ENCODE measurements at regions not wholly inside any gene's neighbourhood (a gene's known extent, or its start where the extent isn't known, plus 50 kb on each side); places are given as distances from the start of the nearest gene placed in this dataset.
A peak's percentile ranks its signal among the peaks of the same experiment; 100 is the strongest.

DNA sequence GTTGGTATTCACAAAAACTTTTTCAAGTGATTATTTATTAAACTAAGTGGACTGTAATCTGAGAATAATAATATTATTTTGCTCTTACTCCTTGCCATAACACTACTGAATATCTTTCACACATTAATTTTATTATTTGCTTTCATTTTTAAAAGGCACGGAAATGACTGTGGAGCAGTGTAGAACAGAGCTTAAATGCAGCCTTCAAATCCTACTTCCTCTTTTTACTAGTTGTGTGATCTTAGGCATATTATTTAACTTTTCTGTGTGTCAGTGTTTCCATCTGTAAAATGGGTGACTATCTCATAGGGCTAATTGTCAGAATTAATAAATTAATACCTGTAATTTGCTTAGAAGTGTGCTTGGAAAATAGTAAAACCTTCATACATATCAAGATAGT lies 55.5 kb upstream of the SLC8A1 start:
- DNase-seq (ENCODE audit: low read depth in 1 of 2, low spot score in 1 of 2): no peak
- TF ChIP-seq, protein P1, sequence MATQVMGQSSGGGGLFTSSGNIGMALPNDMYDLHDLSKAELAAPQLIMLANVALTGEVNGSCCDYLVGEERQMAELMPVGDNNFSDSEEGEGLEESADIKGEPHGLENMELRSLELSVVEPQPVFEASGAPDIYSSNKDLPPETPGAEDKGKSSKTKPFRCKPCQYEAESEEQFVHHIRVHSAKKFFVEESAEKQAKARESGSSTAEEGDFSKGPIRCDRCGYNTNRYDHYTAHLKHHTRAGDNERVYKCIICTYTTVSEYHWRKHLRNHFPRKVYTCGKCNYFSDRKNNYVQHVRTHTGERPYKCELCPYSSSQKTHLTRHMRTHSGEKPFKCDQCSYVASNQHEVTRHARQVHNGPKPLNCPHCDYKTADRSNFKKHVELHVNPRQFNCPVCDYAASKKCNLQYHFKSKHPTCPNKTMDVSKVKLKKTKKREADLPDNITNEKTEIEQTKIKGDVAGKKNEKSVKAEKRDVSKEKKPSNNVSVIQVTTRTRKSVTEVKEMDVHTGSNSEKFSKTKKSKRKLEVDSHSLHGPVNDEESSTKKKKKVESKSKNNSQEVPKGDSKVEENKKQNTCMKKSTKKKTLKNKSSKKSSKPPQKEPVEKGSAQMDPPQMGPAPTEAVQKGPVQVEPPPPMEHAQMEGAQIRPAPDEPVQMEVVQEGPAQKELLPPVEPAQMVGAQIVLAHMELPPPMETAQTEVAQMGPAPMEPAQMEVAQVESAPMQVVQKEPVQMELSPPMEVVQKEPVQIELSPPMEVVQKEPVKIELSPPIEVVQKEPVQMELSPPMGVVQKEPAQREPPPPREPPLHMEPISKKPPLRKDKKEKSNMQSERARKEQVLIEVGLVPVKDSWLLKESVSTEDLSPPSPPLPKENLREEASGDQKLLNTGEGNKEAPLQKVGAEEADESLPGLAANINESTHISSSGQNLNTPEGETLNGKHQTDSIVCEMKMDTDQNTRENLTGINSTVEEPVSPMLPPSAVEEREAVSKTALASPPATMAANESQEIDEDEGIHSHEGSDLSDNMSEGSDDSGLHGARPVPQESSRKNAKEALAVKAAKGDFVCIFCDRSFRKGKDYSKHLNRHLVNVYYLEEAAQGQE (IDR thresholded peaks at IDR 0.05; ENCODE audit: insufficient replicate concordance, low read depth): no peak
- TF ChIP-seq POLR2AphosphoS5 (IDR thresholded peaks at IDR 0.05; ENCODE audit: low read depth): no peak
- TF ChIP-seq SPI1 (IDR thresholded peaks at IDR 0.05; ENCODE audit: borderline replicate concordance, low read depth): peak; percentile 68
- H3K27ac ChIP-seq (replicated peaks): no peak overlapping the region

DNA sequence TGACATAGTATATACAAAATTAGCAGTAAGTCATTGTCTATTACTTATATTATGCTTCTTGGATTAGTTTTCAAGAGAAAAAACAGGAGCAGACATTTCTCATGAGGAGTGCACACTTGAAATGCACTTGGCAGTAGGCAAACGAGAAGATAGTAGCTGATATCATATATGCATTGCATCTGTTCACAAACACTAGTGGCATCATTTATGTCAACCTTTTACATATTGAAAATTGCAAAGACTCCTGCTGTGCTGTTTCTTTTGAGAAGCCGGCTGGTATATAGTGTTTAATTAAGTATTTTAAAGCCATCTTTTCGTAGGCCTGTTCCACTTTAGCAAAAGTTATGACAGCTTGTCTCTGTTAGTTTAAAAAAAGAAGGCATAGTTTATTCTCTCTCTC lies 58.4 kb upstream of the SLC8A1 start:
- H3K27ac ChIP-seq (replicated peaks): no peak overlapping the region
- TF ChIP-seq, protein P2, sequence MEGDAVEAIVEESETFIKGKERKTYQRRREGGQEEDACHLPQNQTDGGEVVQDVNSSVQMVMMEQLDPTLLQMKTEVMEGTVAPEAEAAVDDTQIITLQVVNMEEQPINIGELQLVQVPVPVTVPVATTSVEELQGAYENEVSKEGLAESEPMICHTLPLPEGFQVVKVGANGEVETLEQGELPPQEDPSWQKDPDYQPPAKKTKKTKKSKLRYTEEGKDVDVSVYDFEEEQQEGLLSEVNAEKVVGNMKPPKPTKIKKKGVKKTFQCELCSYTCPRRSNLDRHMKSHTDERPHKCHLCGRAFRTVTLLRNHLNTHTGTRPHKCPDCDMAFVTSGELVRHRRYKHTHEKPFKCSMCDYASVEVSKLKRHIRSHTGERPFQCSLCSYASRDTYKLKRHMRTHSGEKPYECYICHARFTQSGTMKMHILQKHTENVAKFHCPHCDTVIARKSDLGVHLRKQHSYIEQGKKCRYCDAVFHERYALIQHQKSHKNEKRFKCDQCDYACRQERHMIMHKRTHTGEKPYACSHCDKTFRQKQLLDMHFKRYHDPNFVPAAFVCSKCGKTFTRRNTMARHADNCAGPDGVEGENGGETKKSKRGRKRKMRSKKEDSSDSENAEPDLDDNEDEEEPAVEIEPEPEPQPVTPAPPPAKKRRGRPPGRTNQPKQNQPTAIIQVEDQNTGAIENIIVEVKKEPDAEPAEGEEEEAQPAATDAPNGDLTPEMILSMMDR (IDR thresholded peaks at IDR 0.05; ENCODE audit: insufficient read depth, low read length): no peak
- TF ChIP-seq GABPA (IDR thresholded peaks at IDR 0.05; ENCODE audit: low read depth) (no peak), SPI1 (IDR thresholded peaks at IDR 0.05; ENCODE audit: borderline replicate concordance, low read depth) (no peak), POLR2AphosphoS5 (IDR thresholded peaks at IDR 0.05; ENCODE audit: low read depth) (no peak)
- TF ChIP-seq, protein P1 (IDR thresholded peaks at IDR 0.05; ENCODE audit: insufficient replicate concordance, low read depth): no peak
- H3K4me3 ChIP-seq (replicated peaks; ENCODE audit: insufficient read depth, low read length): no peak overlapping the region
- no peaks in the 10 kb centered on the region for H3K27me3 ChIP-seq (ENCODE audit: insufficient read depth, poor library complexity, severe bottlenecking)
- DNase-seq (ENCODE audit: low read depth in 1 of 2, low spot score in 1 of 2): no peak

More for the DNA sequence above, 55.5 kb upstream of the SLC8A1 start:
- Histone ChIP-seq H3K27me3 (ENCODE audit: insufficient read depth, poor library complexity, severe bottlenecking) (no peaks in the 10 kb centered on the region), H3K4me3 (replicated peaks; ENCODE audit: insufficient read depth, low read length) (no peak overlapping the region)

- Histone ChIP-seq H3K27me3 (ENCODE audit: insufficient read depth, poor library complexity, severe bottlenecking) (no peaks in the 10 kb centered on the region), H3K4me3 (replicated peaks; ENCODE audit: insufficient read depth, low read length) (peak overlapping the region; percentile 9), H3K27ac (replicated peaks) (peak overlapping the region; percentile 68)
- DNase-seq (ENCODE audit: low read depth in 1 of 2, low spot score in 1 of 2): peak; percentile 74 to 86
- TF ChIP-seq GABPA (IDR thresholded peaks at IDR 0.05; ENCODE audit: low read depth): no peak
- TF ChIP-seq POLR2AphosphoS5 (IDR thresholded peaks at IDR 0.05; ENCODE audit: low read depth): peak; percentile 45; the same call in 1 of the 2 replicates
- no peak; the same call in 1 of the 2 replicates for TF ChIP-seq SPI1 (IDR thresholded peaks at IDR 0.05; ENCODE audit: borderline replicate concordance, low read depth)
Observed at GRCh38 chr2:40511661-40512213, 59.8 kb upstream of the SLC8A1 start.

- peak overlapping the region; percentile 9 for H3K4me3 ChIP-seq (replicated peaks; ENCODE audit: insufficient read depth, low read length)
- H3K27me3 ChIP-seq (ENCODE audit: insufficient read depth, poor library complexity, severe bottlenecking): no peaks in the 10 kb centered on the region
- H3K27ac ChIP-seq (replicated peaks): peak overlapping the region; percentile 68
- DNase-seq (ENCODE audit: low read depth in 1 of 2, low spot score in 1 of 2): no peak
- TF ChIP-seq POLR2AphosphoS5 (IDR thresholded peaks at IDR 0.05; ENCODE audit: low read depth): no peak
- no peak for TF ChIP-seq GABPA (IDR thresholded peaks at IDR 0.05; ENCODE audit: low read depth)
- TF ChIP-seq, protein P1 (IDR thresholded peaks at IDR 0.05; ENCODE audit: insufficient replicate concordance, low read depth): no peak
- TF ChIP-seq, protein P2 (IDR thresholded peaks at IDR 0.05; ENCODE audit: insufficient read depth, low read length): no peak
- TF ChIP-seq SPI1 (IDR thresholded peaks at IDR 0.05; ENCODE audit: borderline replicate concordance, low read depth): no peak
Observed at GRCh38 chr2:40512256-40512655, 60.4 kb upstream of the SLC8A1 start.

All from HL-60 (cell line).